ENCODE measurements at regions not wholly inside any gene's neighbourhood (a gene's known extent, or its start where the extent isn't known, plus 50 kb on each side); places are given as distances from the start of the nearest gene placed in this dataset.

- FAIRE-seq (no peak), DNase-seq (ENCODE audit: insufficient read length, low spot score) (no peak)
- TF ChIP-seq POU2F2 (IDR thresholded peaks at IDR 0.05; ENCODE audit: low read depth, low read length) (no peak), SPI1 (IDR thresholded peaks at IDR 0.05; ENCODE audit: low read depth, low read length) (no peak), PAX5 (IDR thresholded peaks at IDR 0.05; ENCODE audit: insufficient read depth, low read length, severe bottlenecking) (no peak), POLR2A (IDR thresholded peaks at IDR 0.05; ENCODE audit: low read depth, low read length) (no peak), POLR2AphosphoS5 (IDR thresholded peaks at IDR 0.05; ENCODE audit: low read depth, low read length) (no peak), TAF1 (IDR thresholded peaks at IDR 0.05; ENCODE audit: low read depth, low read length) (no peak)
These were observed 51.0 kb downstream of the FAT4 start for GRCh38 chr4:125365731-125366130.

GRCh38 chr4:125368146-125368545, 53.4 kb downstream of the FAT4 start:
- no peak for FAIRE-seq
- TF ChIP-seq POU2F2 (IDR thresholded peaks at IDR 0.05; ENCODE audit: low read depth, low read length) = no peak
- no peak for TF ChIP-seq POLR2A (IDR thresholded peaks at IDR 0.05; ENCODE audit: low read depth, low read length)
- TF ChIP-seq PAX5 (IDR thresholded peaks at IDR 0.05; ENCODE audit: insufficient read depth, low read length, severe bottlenecking) = no peak
- TF ChIP-seq TAF1 (IDR thresholded peaks at IDR 0.05; ENCODE audit: low read depth, low read length) = no peak
- TF ChIP-seq SPI1 (IDR thresholded peaks at IDR 0.05; ENCODE audit: low read depth, low read length) = no peak
- TF ChIP-seq POLR2AphosphoS5 (IDR thresholded peaks at IDR 0.05; ENCODE audit: low read depth, low read length) = no peak
- no peak for DNase-seq (ENCODE audit: insufficient read length, low spot score)

- TF ChIP-seq POLR2A (IDR thresholded peaks at IDR 0.05; ENCODE audit: low read depth, low read length) (no peak), PAX5 (IDR thresholded peaks at IDR 0.05; ENCODE audit: insufficient read depth, low read length, severe bottlenecking) (no peak), SPI1 (IDR thresholded peaks at IDR 0.05; ENCODE audit: low read depth, low read length) (no peak)
- DNase-seq (ENCODE audit: insufficient read length, low spot score) (no peak), FAIRE-seq (no peak)
These were observed 53.9 kb downstream of the FAT4 start for GRCh38 chr4:125368671-125369081.

- TF ChIP-seq POU2F2 (IDR thresholded peaks at IDR 0.05; ENCODE audit: low read depth, low read length) (no peak), SPI1 (IDR thresholded peaks at IDR 0.05; ENCODE audit: low read depth, low read length) (no peak), POLR2A (IDR thresholded peaks at IDR 0.05; ENCODE audit: low read depth, low read length) (no peak), PAX5 (IDR thresholded peaks at IDR 0.05; ENCODE audit: insufficient read depth, low read length, severe bottlenecking) (no peak), TAF1 (IDR thresholded peaks at IDR 0.05; ENCODE audit: low read depth, low read length) (no peak), POLR2AphosphoS5 (IDR thresholded peaks at IDR 0.05; ENCODE audit: low read depth, low read length) (no peak)
- FAIRE-seq (no peak), DNase-seq (ENCODE audit: insufficient read length, low spot score) (no peak)
These were observed 54.3 kb downstream of the FAT4 start for GRCh38 chr4:125369098-125369497.

- TF ChIP-seq SPI1 (IDR thresholded peaks at IDR 0.05; ENCODE audit: low read depth, low read length) = no peak
- no peak for TF ChIP-seq POLR2AphosphoS5 (IDR thresholded peaks at IDR 0.05; ENCODE audit: low read depth, low read length)
- TF ChIP-seq POLR2A (IDR thresholded peaks at IDR 0.05; ENCODE audit: low read depth, low read length) = no peak
- no peak for TF ChIP-seq PAX5 (IDR thresholded peaks at IDR 0.05; ENCODE audit: insufficient read depth, low read length, severe bottlenecking)
- no peak for TF ChIP-seq TAF1 (IDR thresholded peaks at IDR 0.05; ENCODE audit: low read depth, low read length)
- TF ChIP-seq POU2F2 (IDR thresholded peaks at IDR 0.05; ENCODE audit: low read depth, low read length) = no peak
- DNase-seq (ENCODE audit: insufficient read length, low spot score) (no peak), FAIRE-seq (no peak)
These were observed 55.7 kb downstream of the FAT4 start for GRCh38 chr4:125370478-125370877.

GRCh38 chr4:125382995-125383394, 68.2 kb downstream of the FAT4 start:
- no peak for FAIRE-seq
- no peak for TF ChIP-seq POU2F2 (IDR thresholded peaks at IDR 0.05; ENCODE audit: low read depth, low read length)
- no peak for TF ChIP-seq PAX5 (IDR thresholded peaks at IDR 0.05; ENCODE audit: insufficient read depth, low read length, severe bottlenecking)
- TF ChIP-seq SPI1 (IDR thresholded peaks at IDR 0.05; ENCODE audit: low read depth, low read length) = no peak
- no peak for TF ChIP-seq TAF1 (IDR thresholded peaks at IDR 0.05; ENCODE audit: low read depth, low read length)
- no peak for TF ChIP-seq POLR2A (IDR thresholded peaks at IDR 0.05; ENCODE audit: low read depth, low read length)
- TF ChIP-seq POLR2AphosphoS5 (IDR thresholded peaks at IDR 0.05; ENCODE audit: low read depth, low read length) = no peak
- no peak for DNase-seq (ENCODE audit: insufficient read length, low spot score)

- TF ChIP-seq PAX5 (IDR thresholded peaks at IDR 0.05; ENCODE audit: insufficient read depth, low read length, severe bottlenecking) (no peak), POU2F2 (IDR thresholded peaks at IDR 0.05; ENCODE audit: low read depth, low read length) (no peak), POLR2A (IDR thresholded peaks at IDR 0.05; ENCODE audit: low read depth, low read length) (no peak), SPI1 (IDR thresholded peaks at IDR 0.05; ENCODE audit: low read depth, low read length) (no peak), POLR2AphosphoS5 (IDR thresholded peaks at IDR 0.05; ENCODE audit: low read depth, low read length) (no peak), TAF1 (IDR thresholded peaks at IDR 0.05; ENCODE audit: low read depth, low read length) (no peak)
- DNase-seq (ENCODE audit: insufficient read length, low spot score) (no peak), FAIRE-seq (no peak)
These were observed 73.0 kb downstream of the FAT4 start for GRCh38 chr4:125387770-125388169.

GRCh38 chr4:125388613-125389012, 73.9 kb downstream of the FAT4 start:
- TF ChIP-seq POLR2A (IDR thresholded peaks at IDR 0.05; ENCODE audit: low read depth, low read length) (no peak), TAF1 (IDR thresholded peaks at IDR 0.05; ENCODE audit: low read depth, low read length) (no peak), POLR2AphosphoS5 (IDR thresholded peaks at IDR 0.05; ENCODE audit: low read depth, low read length) (no peak), POU2F2 (IDR thresholded peaks at IDR 0.05; ENCODE audit: low read depth, low read length) (no peak), PAX5 (IDR thresholded peaks at IDR 0.05; ENCODE audit: insufficient read depth, low read length, severe bottlenecking) (no peak), SPI1 (IDR thresholded peaks at IDR 0.05; ENCODE audit: low read depth, low read length) (no peak)
- no peak for FAIRE-seq
- DNase-seq (ENCODE audit: insufficient read length, low spot score) = no peak

- DNase-seq (ENCODE audit: insufficient read length, low spot score) = no peak
- TF ChIP-seq POLR2A (IDR thresholded peaks at IDR 0.05; ENCODE audit: low read depth, low read length) (no peak), POLR2AphosphoS5 (IDR thresholded peaks at IDR 0.05; ENCODE audit: low read depth, low read length) (no peak), POU2F2 (IDR thresholded peaks at IDR 0.05; ENCODE audit: low read depth, low read length) (no peak), PAX5 (IDR thresholded peaks at IDR 0.05; ENCODE audit: insufficient read depth, low read length, severe bottlenecking) (no peak), TAF1 (IDR thresholded peaks at IDR 0.05; ENCODE audit: low read depth, low read length) (no peak), SPI1 (IDR thresholded peaks at IDR 0.05; ENCODE audit: low read depth, low read length) (no peak)
- FAIRE-seq = no peak
These were observed 75.0 kb downstream of the FAT4 start for GRCh38 chr4:125389713-125390112.

- DNase-seq (ENCODE audit: insufficient read length, low spot score) (no peak), FAIRE-seq (no peak)
- TF ChIP-seq POLR2A (IDR thresholded peaks at IDR 0.05; ENCODE audit: low read depth, low read length) (no peak), TAF1 (IDR thresholded peaks at IDR 0.05; ENCODE audit: low read depth, low read length) (no peak), PAX5 (IDR thresholded peaks at IDR 0.05; ENCODE audit: insufficient read depth, low read length, severe bottlenecking) (no peak), POLR2AphosphoS5 (IDR thresholded peaks at IDR 0.05; ENCODE audit: low read depth, low read length) (no peak), SPI1 (IDR thresholded peaks at IDR 0.05; ENCODE audit: low read depth, low read length) (no peak), POU2F2 (IDR thresholded peaks at IDR 0.05; ENCODE audit: low read depth, low read length) (no peak)
These were observed 75.4 kb downstream of the FAT4 start for GRCh38 chr4:125390126-125390525.
